ENCODE measurements at regions not wholly inside any gene's neighbourhood (a gene's known extent, or its start where the extent isn't known, plus 50 kb on each side); places are given as distances from the start of the nearest gene placed in this dataset.
"Not testable (repeated sequence)": the region's sequence is repeated elsewhere in the genome, so short reads cannot be mapped to it uniquely, and the experiment has no call there.

GRCh38 chr17:27365329-27365945, 71.5 kb downstream of the WSB1 start:
- not testable (repeated sequence) for TF ChIP-seq SP1 (IDR thresholded peaks at IDR 0.05); FOXK2 (IDR thresholded peaks at IDR 0.05); ELF4 (IDR thresholded peaks at IDR 0.05); FOXA1 (IDR thresholded peaks at IDR 0.05); SUZ12 (IDR thresholded peaks at IDR 0.05); NFRKB (IDR thresholded peaks at IDR 0.05); ZNF384 (IDR thresholded peaks at IDR 0.05); PKNOX1 (IDR thresholded peaks at IDR 0.05); FOXM1 (IDR thresholded peaks at IDR 0.05; ENCODE audit: borderline replicate concordance); CTBP1 (IDR thresholded peaks at IDR 0.05; ENCODE audit: borderline replicate concordance); BHLHE40 (IDR thresholded peaks at IDR 0.05; ENCODE audit: borderline replicate concordance); LEF1 (IDR thresholded peaks at IDR 0.05; ENCODE audit: borderline replicate concordance)
